Astrocyte (in vitro differentiated cells and primary cell): ENCODE measurements at regions not wholly inside any gene's neighbourhood (a gene's known extent, or its start where the extent isn't known, plus 50 kb on each side); places are given as distances from the start of the nearest gene placed in this dataset.

Source experiments
- DNase-seq: peaks from one replicate; pipeline ENCODE4 v3.0.0-alpha.2; 2010; ENCODE audit warnings: low read depth
- FAIRE-seq: peaks from 2 replicates; lab custom pipeline; 2011; peaks lifted over from hg19 to GRCh38; lab: Jason Lieb, UNC
- H2AFZ ChIP-seq: 2 replicates; pipeline ENCODE4 v1.6.0; 2012; ENCODE audit warnings: low read depth, low read length, inconsistent platforms
- H3K27ac ChIP-seq: 2 replicates; pipeline ENCODE4 v1.5.1; 2011; ENCODE audit warnings: low read depth, low read length, inconsistent platforms
- H3K27me3 ChIP-seq: 2 replicates; pipeline ENCODE4 v1.6.0; 2011; ENCODE audit warnings: low read length, inconsistent platforms; ENCODE audit not compliant: insufficient read depth
- H3K36me3 ChIP-seq: 2 replicates; pipeline ENCODE4 v1.5.1; 2011; ENCODE audit warnings: low read length, inconsistent platforms; ENCODE audit not compliant: insufficient read depth
- H3K4me1 ChIP-seq: 2 replicates; pipeline ENCODE4 v1.5.1; 2011; ENCODE audit warnings: low read length, inconsistent platforms; ENCODE audit not compliant: insufficient read depth
- H3K4me2 ChIP-seq: 2 replicates; pipeline ENCODE4 v1.6.0; 2012; ENCODE audit warnings: low read length, inconsistent platforms
- H3K4me3 ChIP-seq: 2 replicates; pipeline ENCODE4 v1.5.1; 2011; ENCODE audit warnings: low read depth, mild to moderate bottlenecking, low read length, inconsistent platforms; ENCODE audit not compliant: insufficient read depth
- H3K79me2 ChIP-seq: 2 replicates; pipeline ENCODE4 v1.6.0; 2012; ENCODE audit warnings: mild to moderate bottlenecking, low read length, inconsistent platforms; ENCODE audit not compliant: insufficient read depth
- H3K9ac ChIP-seq: 2 replicates; pipeline ENCODE4 v1.6.0; 2012; ENCODE audit warnings: mild to moderate bottlenecking, low read length, inconsistent platforms
- H3K9me3 ChIP-seq: 2 replicates; pipeline ENCODE4 v1.5.1; 2012; ENCODE audit warnings: low read depth, mild to moderate bottlenecking, low read length, inconsistent platforms; ENCODE audit not compliant: insufficient read depth
- H4K20me1 ChIP-seq: 2 replicates; pipeline ENCODE4 v1.6.0; 2012; ENCODE audit warnings: low read length, inconsistent platforms; ENCODE audit not compliant: insufficient read depth
- H3K27ac Mint-ChIP-seq: one replicate; pipeline ENCODE4 v1.8.0; 2021; ENCODE audit warnings: mild to moderate bottlenecking, mixed read lengths; ENCODE audit not compliant: unreplicated experiment
- H3K27me3 Mint-ChIP-seq: one replicate; pipeline ENCODE4 v1.8.0; 2021; ENCODE audit warnings: low read depth, mixed read lengths; ENCODE audit not compliant: unreplicated experiment
- H3K36me3 Mint-ChIP-seq: one replicate; pipeline ENCODE4 v1.8.0; 2021; ENCODE audit warnings: low read depth, mixed read lengths; ENCODE audit not compliant: unreplicated experiment
- H3K4me1 Mint-ChIP-seq: one replicate; pipeline ENCODE4 v1.8.0; 2021; ENCODE audit warnings: low read depth, mixed read lengths; ENCODE audit not compliant: unreplicated experiment
- H3K4me3 Mint-ChIP-seq: one replicate; pipeline ENCODE4 v1.8.0; 2021; ENCODE audit warnings: mild to moderate bottlenecking, moderate library complexity, mixed read lengths; ENCODE audit not compliant: unreplicated experiment
- H3K9me3 Mint-ChIP-seq: one replicate; pipeline ENCODE4 v1.8.0; 2021; ENCODE audit warnings: mild to moderate bottlenecking, mixed read lengths; ENCODE audit not compliant: unreplicated experiment
- CTCF ChIP-seq: IDR thresholded peaks from 2 replicates; pipeline ENCODE4 v1.5.1; 2011; ENCODE audit warnings: low read depth, mild to moderate bottlenecking, inconsistent platforms, low read length, moderate library complexity; ENCODE audit not compliant: insufficient read depth
- EZH2 ChIP-seq: IDR thresholded peaks from 2 replicates; pipeline ENCODE4 v1.6.1; 2012; ENCODE audit warnings: mild to moderate bottlenecking, low read length, inconsistent platforms; ENCODE audit not compliant: insufficient read depth

GRCh38 chr3:159850481-159850880 is 138.2 kb upstream of the IL12A start:
- Histone ChIP-seq H3K27ac (no peak overlapping the region), H3K4me1 (peaks cover 42% of the 10 kb centered on the region)

GRCh38 chr3:159852266-159852665 is 136.4 kb upstream of the IL12A start:
- peaks cover 55% of the 10 kb centered on the region for H3K4me1 ChIP-seq
- H3K4me3 ChIP-seq, result peak overlapping the region; percentile 18
- H2AFZ ChIP-seq, result no peak overlapping the region
- H3K9me3 ChIP-seq, result no peaks in the 10 kb centered on the region
- Mint-ChIP-seq H3K36me3 (peaks cover 3% of the 10 kb centered on the region), H3K4me3 (peak overlapping the region; percentile 78), H3K27me3 (no peaks in the 10 kb centered on the region), H3K27ac (peak overlapping the region; percentile 100), H3K9me3 (no peaks in the 10 kb centered on the region), H3K4me1 (peaks cover 72% of the 10 kb centered on the region)
- H3K36me3 ChIP-seq, result no peaks in the 10 kb centered on the region
- peaks cover 8% of the 10 kb centered on the region for H4K20me1 ChIP-seq
- FAIRE-seq (no peak), DNase-seq (no peak)
- peak overlapping the region; percentile 86 for H3K9ac ChIP-seq
- TF ChIP-seq CTCF, result no peak
- TF ChIP-seq EZH2, result no peak
- peak overlapping the region; percentile 74 for H3K4me2 ChIP-seq
- peak overlapping the region; percentile 96 for H3K27ac ChIP-seq
- H3K27me3 ChIP-seq, result no peaks in the 10 kb centered on the region
- peaks cover 79% of the 10 kb centered on the region for H3K79me2 ChIP-seq

More at GRCh38 chr3:159850481-159850880, 138.2 kb upstream of the IL12A start:
- H3K79me2 ChIP-seq, result peaks cover 79% of the 10 kb centered on the region
- no peaks in the 10 kb centered on the region for H3K9me3 ChIP-seq
- Mint-ChIP-seq H3K4me1 (peaks cover 72% of the 10 kb centered on the region), H3K27ac (peak overlapping the region; percentile 100), H3K9me3 (no peaks in the 10 kb centered on the region), H3K4me3 (no peak overlapping the region), H3K36me3 (peaks cover 3% of the 10 kb centered on the region), H3K27me3 (no peaks in the 10 kb centered on the region)
- DNase-seq, result no peak
- TF ChIP-seq CTCF (no peak), EZH2 (no peak)
- H3K4me3 ChIP-seq, result no peak overlapping the region
- no peaks in the 10 kb centered on the region for H3K36me3 ChIP-seq
- no peak for FAIRE-seq
- H3K27me3 ChIP-seq, result no peaks in the 10 kb centered on the region
- no peak overlapping the region for H3K4me2 ChIP-seq
- no peak overlapping the region for H3K9ac ChIP-seq
- H2AFZ ChIP-seq, result no peak overlapping the region
- peaks cover 14% of the 10 kb centered on the region for H4K20me1 ChIP-seq

GRCh38 chr3:159852821-159853505 is 135.7 kb upstream of the IL12A start:
- H3K9me3 Mint-ChIP-seq, result no peaks in the 10 kb centered on the region
- peaks cover 55% of the 10 kb centered on the region for H3K4me1 ChIP-seq
- peak overlapping the region; percentile 86 for H3K9ac ChIP-seq
- peaks cover 9% of the 10 kb centered on the region for H4K20me1 ChIP-seq
- H3K36me3 Mint-ChIP-seq, result peaks cover 2% of the 10 kb centered on the region
- peak overlapping the region; percentile 96 for H3K27ac ChIP-seq
- no peaks in the 10 kb centered on the region for H3K9me3 ChIP-seq
- no peaks in the 10 kb centered on the region for H3K27me3 ChIP-seq
- peak overlapping the region; percentile 100 for H3K27ac Mint-ChIP-seq
- peak overlapping the region; percentile 18 for H3K4me3 ChIP-seq
- H3K4me3 Mint-ChIP-seq, result peak overlapping the region; percentile 78
- H3K4me1 Mint-ChIP-seq, result peaks cover 71% of the 10 kb centered on the region
- no peaks in the 10 kb centered on the region for H3K36me3 ChIP-seq
- FAIRE-seq, result no peak
- peak overlapping the region; percentile 74 for H3K4me2 ChIP-seq
- DNase-seq, result peak; percentile 65
- no peaks in the 10 kb centered on the region for H3K27me3 Mint-ChIP-seq
- H2AFZ ChIP-seq, result peak overlapping the region; percentile 25
- TF ChIP-seq CTCF (no peak), EZH2 (no peak)
- H3K79me2 ChIP-seq, result peaks cover 79% of the 10 kb centered on the region
